GM12891 (cell line): ENCODE measurements at regions not wholly inside any gene's neighbourhood (a gene's known extent, or its start where the extent isn't known, plus 50 kb on each side); places are given as distances from the start of the nearest gene placed in this dataset.

Experiments
- DNase-seq: peaks from one replicate; pipeline ENCODE4 v3.0.0; 2011; ENCODE audit warnings: low spot score; ENCODE audit not compliant: insufficient read length
- FAIRE-seq: peaks from 2 replicates; lab custom pipeline; 2011; peaks lifted over from hg19 to GRCh38; lab: Jason Lieb, UNC
- PAX5 ChIP-seq: IDR thresholded peaks from 2 replicates; pipeline ENCODE4 v1.6.1; 2011; ENCODE audit warnings: low read length, moderate library complexity, mild to moderate bottlenecking; ENCODE audit not compliant: insufficient read depth, severe bottlenecking
- POLR2A ChIP-seq: IDR thresholded peaks from 2 replicates; pipeline ENCODE4 v1.6.1; 2011; ENCODE audit warnings: low read depth, low read length, control low read depth
- POLR2AphosphoS5 ChIP-seq: IDR thresholded peaks from 2 replicates; pipeline ENCODE4 v1.6.1; 2011; ENCODE audit warnings: low read depth, low read length, control low read depth
- POU2F2 ChIP-seq: IDR thresholded peaks from 2 replicates; pipeline ENCODE4 v1.6.1; 2011; ENCODE audit warnings: low read depth, mild to moderate bottlenecking, control low read depth, low read length, moderate library complexity
- SPI1 ChIP-seq: IDR thresholded peaks from 2 replicates; pipeline ENCODE4 v1.6.1; 2011; ENCODE audit warnings: low read depth, low read length, control low read depth
- TAF1 ChIP-seq: IDR thresholded peaks from 2 replicates; pipeline ENCODE4 v1.6.1; 2011; ENCODE audit warnings: low read depth, low read length, control low read depth

- DNase-seq (no peak), FAIRE-seq (no peak)
- TF ChIP-seq POLR2AphosphoS5 = no peak
- TF ChIP-seq SPI1 = no peak
- no peak for TF ChIP-seq POLR2A
- no peak for TF ChIP-seq POU2F2
- no peak for TF ChIP-seq PAX5
- TF ChIP-seq TAF1 = no peak
These were observed 484.7 kb downstream of the PCDH7 start for GRCh38 chr4:31204874-31205273.

- DNase-seq (no peak), FAIRE-seq (no peak)
- no peak for TF ChIP-seq SPI1
- no peak for TF ChIP-seq POLR2A
- no peak for TF ChIP-seq TAF1
- TF ChIP-seq POU2F2 = no peak
- no peak for TF ChIP-seq PAX5
- no peak for TF ChIP-seq POLR2AphosphoS5
These were observed 500.8 kb downstream of the PCDH7 start for GRCh38 chr4:31220921-31221320.

GRCh38 chr4:31228068-31228467, 507.9 kb downstream of the PCDH7 start:
- DNase-seq (no peak), FAIRE-seq (no peak)
- TF ChIP-seq POU2F2 (no peak), POLR2A (no peak), TAF1 (no peak), PAX5 (no peak), SPI1 (no peak), POLR2AphosphoS5 (no peak)

GRCh38 chr4:31230594-31230993, 510.4 kb downstream of the PCDH7 start:
- TF ChIP-seq SPI1 (no peak), PAX5 (no peak), POU2F2 (no peak), TAF1 (no peak), POLR2AphosphoS5 (no peak), POLR2A (no peak)
- no peak for DNase-seq
- no peak for FAIRE-seq

GRCh38 chr4:31234494-31234893, 514.3 kb downstream of the PCDH7 start:
- TF ChIP-seq POU2F2 = no peak
- no peak for TF ChIP-seq PAX5
- no peak for TF ChIP-seq SPI1
- no peak for TF ChIP-seq TAF1
- DNase-seq (no peak), FAIRE-seq (no peak)

GRCh38 chr4:31234901-31235300, 514.7 kb downstream of the PCDH7 start:
- no peak for TF ChIP-seq TAF1
- no peak for DNase-seq
- FAIRE-seq = no peak

GRCh38 chr4:31236020-31236638, 516.0 kb downstream of the PCDH7 start:
- DNase-seq (no peak), FAIRE-seq (no peak)
- TF ChIP-seq SPI1 = no peak
- no peak for TF ChIP-seq PAX5
- no peak for TF ChIP-seq TAF1
- TF ChIP-seq POLR2AphosphoS5 = no peak
- TF ChIP-seq POU2F2 = no peak
- no peak for TF ChIP-seq POLR2A

GRCh38 chr4:31236639-31237173, 516.5 kb downstream of the PCDH7 start:
- no peak for TF ChIP-seq POLR2AphosphoS5
- DNase-seq (no peak), FAIRE-seq (no peak)

GRCh38 chr4:31237233-31237632, 517.1 kb downstream of the PCDH7 start:
- TF ChIP-seq SPI1 (no peak), POLR2A (no peak), POU2F2 (no peak), PAX5 (no peak), POLR2AphosphoS5 (no peak), TAF1 (no peak)
- FAIRE-seq = no peak
- DNase-seq = no peak

GRCh38 chr4:31239886-31240285, 519.7 kb downstream of the PCDH7 start:
- no peak for DNase-seq
- TF ChIP-seq SPI1 (no peak), POLR2A (no peak), PAX5 (no peak)
- no peak for FAIRE-seq
